Subcutaneous abdominal adipose tissue (tissue), 5 donors: ENCODE measurements at regions not wholly inside any gene's neighbourhood (a gene's known extent, or its start where the extent isn't known, plus 50 kb on each side); places are given as distances from the start of the nearest gene placed in this dataset.
"Not testable (repeated sequence)": the region's sequence is repeated elsewhere in the genome, so short reads cannot be mapped to it uniquely, and the experiment has no call there.

Experiments
- H3K27ac ChIP-seq: one replicate; pipeline ENCODE4 v1.7.0; 2013; ENCODE audit warnings: low read depth, mild to moderate bottlenecking, inconsistent platforms, low read length, moderate library complexity
- H3K27me3 ChIP-seq, 5 donors: one replicate each; pipeline ENCODE4 v1.7.0; 2013; ENCODE audit warnings: low read length in 5 of 5, inconsistent platforms in 1 of 5; ENCODE audit not compliant: control insufficient read depth in 5 of 5, insufficient read depth in 4 of 5
- H3K36me3 ChIP-seq, 5 donors: one replicate each; pipeline ENCODE4 v1.7.0; 2013; ENCODE audit warnings: low read length in 5 of 5; ENCODE audit not compliant: control insufficient read depth in 5 of 5, insufficient read depth in 5 of 5
- H3K4me1 ChIP-seq, 5 donors: one replicate each; pipeline ENCODE4 v1.7.0; 2013; ENCODE audit warnings: low read length in 5 of 5, mild to moderate bottlenecking in 3 of 5, moderate library complexity in 1 of 5; ENCODE audit not compliant: control insufficient read depth in 5 of 5, insufficient read depth in 5 of 5
- H3K4me3 ChIP-seq, 5 donors: one replicate each; pipeline ENCODE4 v1.7.0; 2013; ENCODE audit warnings: low read length in 5 of 5, low read depth in 1 of 5
- H3K9ac ChIP-seq, 5 donors: one replicate each; pipeline ENCODE4 v1.7.0; 2013; ENCODE audit warnings: low read length in 5 of 5, mild to moderate bottlenecking in 4 of 5, moderate library complexity in 3 of 5
- H3K9me3 ChIP-seq, 5 donors: one replicate each; pipeline ENCODE4 v1.7.0; 2013; ENCODE audit warnings: low read length in 5 of 5; ENCODE audit not compliant: control insufficient read depth in 5 of 5
- donor health status: healthy.
- donor health status: healthy.
- donor health status: healthy.
- donor health status: healthy.
- donor health status: healthy.

DNA sequence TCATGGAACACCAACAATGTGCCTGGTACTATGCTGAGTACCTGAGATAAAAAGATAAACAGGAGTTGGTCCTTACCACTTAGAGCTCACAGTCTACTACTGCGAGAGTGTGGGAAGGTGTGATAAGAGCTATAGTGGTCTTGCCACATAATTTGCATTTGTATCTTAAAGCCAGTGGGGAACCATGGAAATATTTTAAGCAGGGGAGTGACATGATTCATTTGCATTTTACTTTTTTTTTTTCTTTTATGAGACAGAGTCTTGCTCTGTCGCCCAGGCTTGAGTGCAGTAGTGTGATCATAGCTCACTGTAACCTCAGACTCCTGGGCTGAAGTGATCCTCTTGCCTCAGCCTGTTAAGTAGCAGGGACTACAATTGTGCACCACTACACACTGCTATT, 54.2 kb upstream of the FAM72C start:
- H3K9me3 ChIP-seq, H3K27ac ChIP-seq, H3K36me3 ChIP-seq, H3K4me1 ChIP-seq, H3K27me3 ChIP-seq, H3K4me3 ChIP-seq, H3K9ac ChIP-seq: not testable (repeated sequence)

GRCh38 chr1:144021690-144022384, 50.1 kb upstream of the FAM72C start:
- H3K9ac ChIP-seq, H3K36me3 ChIP-seq, H3K4me1 ChIP-seq, H3K4me3 ChIP-seq, H3K27ac ChIP-seq, H3K27me3 ChIP-seq, H3K9me3 ChIP-seq: not testable (repeated sequence)
